HepG2 (cell line): ENCODE measurements at regions not wholly inside any gene's neighbourhood (a gene's known extent, or its start where the extent isn't known, plus 50 kb on each side); places are given as distances from the start of the nearest gene placed in this dataset.

Source experiments
- AKAP8 ChIP-seq: sonication (generic); formaldehyde crosslinking; IDR thresholded peaks from 2 replicates; pipeline ENCODE4 v1.5.1; 2020; ENCODE audit warnings: mild to moderate bottlenecking, missing genetic modification reagents
- BORCS8-MEF2B ChIP-seq: sonication (generic); formaldehyde crosslinking; IDR thresholded peaks from 2 replicates; pipeline ENCODE4 v1.8.0; 2022; ENCODE audit warnings: mild to moderate bottlenecking, missing genetic modification reagents
- E2F2 ChIP-seq: sonication (generic); formaldehyde crosslinking; IDR thresholded peaks from 2 replicates; pipeline ENCODE4 v1.4.0; 2020; ENCODE audit warnings: missing genetic modification reagents, borderline replicate concordance
- FOXO4 ChIP-seq: sonication (generic); formaldehyde crosslinking; conservative IDR thresholded peaks from 2 replicates; pipeline ENCODE4 v1.8.1; 2023; ENCODE audit warnings: missing genetic modification reagents
- KLF15 ChIP-seq: sonication (generic); formaldehyde crosslinking; IDR thresholded peaks from 2 replicates; pipeline ENCODE4 v1.8.1; 2023; ENCODE audit warnings: borderline replicate concordance, mild to moderate bottlenecking, inconsistent platforms, missing genetic modification reagents, mixed read lengths
- MAZ ChIP-seq, 2 experiments: sonication (generic) in 1 of 2; formaldehyde crosslinking in 1 of 2; IDR thresholded peaks; 2 replicates each; pipeline versions ENCODE4 v1.5.0 to v1.6.1; 2012 to 2020; ENCODE audit warnings: low read depth in 2 of 2, mild to moderate bottlenecking in 2 of 2, borderline replicate concordance in 1 of 2, improper control_type of control experiment in 1 of 2, low read length in 1 of 2, missing genetic modification reagents in 1 of 2, moderate library complexity in 1 of 2
- MED8 ChIP-seq: sonication (generic); formaldehyde crosslinking; IDR thresholded peaks from 2 replicates; pipeline ENCODE4 v1.8.1; 2023; ENCODE audit warnings: mild to moderate bottlenecking, missing genetic modification reagents; ENCODE audit not compliant: insufficient replicate concordance
- ZBTB39 ChIP-seq: sonication (generic); formaldehyde crosslinking; IDR thresholded peaks from 2 replicates; pipeline ENCODE4 v1.5.0; 2020; ENCODE audit warnings: missing genetic modification reagents
- ZNF891 ChIP-seq: sonication (generic); formaldehyde crosslinking; IDR thresholded peaks from 2 replicates; pipeline ENCODE4 v1.5.0; 2020; ENCODE audit warnings: mild to moderate bottlenecking, missing genetic modification reagents
- TF ChIP-seq, protein P1 (sequence below): IDR thresholded peaks from 2 replicates; pipeline ENCODE4 v1.6.1; 2016; ENCODE audit warnings: low read depth, missing genetic modification reagents, missing compliant biosample characterization

GRCh38 chr4:71269233-71269632 lies 69.6 kb upstream of the SLC4A4 start (continued):
- TF ChIP-seq ZBTB39 (CRISPR knock-in tag) = no peak
- TF ChIP-seq KLF15 (CRISPR knock-in tag) = no peak
- TF ChIP-seq MED8 (CRISPR knock-in tag) = no peak
- TF ChIP-seq BORCS8-MEF2B (CRISPR knock-in tag) = no peak
- TF ChIP-seq AKAP8 = no peak
- TF ChIP-seq MAZ (IDR thresholded peaks at IDR 0.05; ENCODE audit: borderline replicate concordance, low read depth, low read length) = no peak
- TF ChIP-seq MAZ (CRISPR knock-in tag; IDR thresholded peaks at IDR 0.05; ENCODE audit: low read depth) = no peak
- no peak for TF ChIP-seq E2F2
- TF ChIP-seq, protein P1, sequence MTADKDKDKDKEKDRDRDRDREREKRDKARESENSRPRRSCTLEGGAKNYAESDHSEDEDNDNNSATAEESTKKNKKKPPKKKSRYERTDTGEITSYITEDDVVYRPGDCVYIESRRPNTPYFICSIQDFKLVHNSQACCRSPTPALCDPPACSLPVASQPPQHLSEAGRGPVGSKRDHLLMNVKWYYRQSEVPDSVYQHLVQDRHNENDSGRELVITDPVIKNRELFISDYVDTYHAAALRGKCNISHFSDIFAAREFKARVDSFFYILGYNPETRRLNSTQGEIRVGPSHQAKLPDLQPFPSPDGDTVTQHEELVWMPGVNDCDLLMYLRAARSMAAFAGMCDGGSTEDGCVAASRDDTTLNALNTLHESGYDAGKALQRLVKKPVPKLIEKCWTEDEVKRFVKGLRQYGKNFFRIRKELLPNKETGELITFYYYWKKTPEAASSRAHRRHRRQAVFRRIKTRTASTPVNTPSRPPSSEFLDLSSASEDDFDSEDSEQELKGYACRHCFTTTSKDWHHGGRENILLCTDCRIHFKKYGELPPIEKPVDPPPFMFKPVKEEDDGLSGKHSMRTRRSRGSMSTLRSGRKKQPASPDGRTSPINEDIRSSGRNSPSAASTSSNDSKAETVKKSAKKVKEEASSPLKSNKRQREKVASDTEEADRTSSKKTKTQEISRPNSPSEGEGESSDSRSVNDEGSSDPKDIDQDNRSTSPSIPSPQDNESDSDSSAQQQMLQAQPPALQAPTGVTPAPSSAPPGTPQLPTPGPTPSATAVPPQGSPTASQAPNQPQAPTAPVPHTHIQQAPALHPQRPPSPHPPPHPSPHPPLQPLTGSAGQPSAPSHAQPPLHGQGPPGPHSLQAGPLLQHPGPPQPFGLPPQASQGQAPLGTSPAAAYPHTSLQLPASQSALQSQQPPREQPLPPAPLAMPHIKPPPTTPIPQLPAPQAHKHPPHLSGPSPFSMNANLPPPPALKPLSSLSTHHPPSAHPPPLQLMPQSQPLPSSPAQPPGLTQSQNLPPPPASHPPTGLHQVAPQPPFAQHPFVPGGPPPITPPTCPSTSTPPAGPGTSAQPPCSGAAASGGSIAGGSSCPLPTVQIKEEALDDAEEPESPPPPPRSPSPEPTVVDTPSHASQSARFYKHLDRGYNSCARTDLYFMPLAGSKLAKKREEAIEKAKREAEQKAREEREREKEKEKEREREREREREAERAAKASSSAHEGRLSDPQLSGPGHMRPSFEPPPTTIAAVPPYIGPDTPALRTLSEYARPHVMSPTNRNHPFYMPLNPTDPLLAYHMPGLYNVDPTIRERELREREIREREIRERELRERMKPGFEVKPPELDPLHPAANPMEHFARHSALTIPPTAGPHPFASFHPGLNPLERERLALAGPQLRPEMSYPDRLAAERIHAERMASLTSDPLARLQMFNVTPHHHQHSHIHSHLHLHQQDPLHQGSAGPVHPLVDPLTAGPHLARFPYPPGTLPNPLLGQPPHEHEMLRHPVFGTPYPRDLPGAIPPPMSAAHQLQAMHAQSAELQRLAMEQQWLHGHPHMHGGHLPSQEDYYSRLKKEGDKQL (CRISPR knock-in tag) = no peak
- TF ChIP-seq ZNF891 (CRISPR knock-in tag) = no peak
- TF ChIP-seq FOXO4 = no peak
